ENCODE measurements at regions not wholly inside any gene's neighbourhood (a gene's known extent, or its start where the extent isn't known, plus 50 kb on each side); places are given as distances from the start of the nearest gene placed in this dataset.

DNA sequence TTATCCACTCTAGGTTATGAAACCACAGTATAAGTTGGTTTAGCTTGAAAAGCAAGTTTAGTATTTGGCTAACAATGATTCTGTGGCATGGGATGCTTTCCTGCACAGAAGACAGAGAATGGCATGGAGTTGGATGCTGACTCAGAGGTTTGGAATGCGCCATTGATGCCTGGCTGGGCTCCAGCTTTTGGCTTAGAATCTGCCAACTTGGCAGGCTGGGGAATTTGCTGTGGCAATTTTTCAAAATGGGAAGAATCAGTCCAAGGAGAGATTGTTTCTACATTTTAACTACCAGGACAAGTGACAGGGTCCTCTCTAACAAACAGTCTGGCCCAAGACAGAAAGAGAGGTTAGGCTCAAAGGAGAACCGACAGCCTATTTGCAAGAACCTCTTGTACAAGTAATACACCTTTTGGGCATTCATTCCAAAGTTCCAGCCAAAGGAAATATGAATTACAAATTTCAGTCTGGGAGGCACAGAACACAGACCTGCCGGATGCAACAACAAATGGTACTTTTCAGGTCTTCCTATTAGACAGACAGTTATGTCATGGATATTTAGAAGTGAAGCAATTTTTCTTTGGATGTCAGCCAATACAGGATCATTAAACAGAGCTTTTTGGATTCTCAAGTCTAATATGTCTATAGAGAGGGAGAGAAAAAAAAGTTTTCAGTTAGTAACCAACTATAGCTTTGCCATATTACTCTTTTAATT, 1027.7 kb downstream of the TMEM182 start:
- no peaks in the 10 kb centered on the region for H3K36me3 ChIP-seq
- no peak for DNase-seq (ENCODE audit: extremely low spot score in 2 of 2)
- no peaks in the 10 kb centered on the region for H3K9me3 ChIP-seq
- intact Hi-C loops (cut with DNase I), result no loop called here
- no peak overlapping the region for H3K4me3 ChIP-seq
- no peak overlapping the region for H3K27ac ChIP-seq
- TF ChIP-seq, protein P1, sequence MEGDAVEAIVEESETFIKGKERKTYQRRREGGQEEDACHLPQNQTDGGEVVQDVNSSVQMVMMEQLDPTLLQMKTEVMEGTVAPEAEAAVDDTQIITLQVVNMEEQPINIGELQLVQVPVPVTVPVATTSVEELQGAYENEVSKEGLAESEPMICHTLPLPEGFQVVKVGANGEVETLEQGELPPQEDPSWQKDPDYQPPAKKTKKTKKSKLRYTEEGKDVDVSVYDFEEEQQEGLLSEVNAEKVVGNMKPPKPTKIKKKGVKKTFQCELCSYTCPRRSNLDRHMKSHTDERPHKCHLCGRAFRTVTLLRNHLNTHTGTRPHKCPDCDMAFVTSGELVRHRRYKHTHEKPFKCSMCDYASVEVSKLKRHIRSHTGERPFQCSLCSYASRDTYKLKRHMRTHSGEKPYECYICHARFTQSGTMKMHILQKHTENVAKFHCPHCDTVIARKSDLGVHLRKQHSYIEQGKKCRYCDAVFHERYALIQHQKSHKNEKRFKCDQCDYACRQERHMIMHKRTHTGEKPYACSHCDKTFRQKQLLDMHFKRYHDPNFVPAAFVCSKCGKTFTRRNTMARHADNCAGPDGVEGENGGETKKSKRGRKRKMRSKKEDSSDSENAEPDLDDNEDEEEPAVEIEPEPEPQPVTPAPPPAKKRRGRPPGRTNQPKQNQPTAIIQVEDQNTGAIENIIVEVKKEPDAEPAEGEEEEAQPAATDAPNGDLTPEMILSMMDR (IDR thresholded peaks at IDR 0.05), result no peak
- TF ChIP-seq POLR2AphosphoS5 (IDR thresholded peaks at IDR 0.05; ENCODE audit: insufficient read depth in 1 of 2, low read depth in 1 of 2), result no peak
- TF ChIP-seq POLR2A (IDR thresholded peaks at IDR 0.05), result no peak
- no peaks in the 10 kb centered on the region for H3K4me1 ChIP-seq
- H3K27me3 ChIP-seq, result no peaks in the 10 kb centered on the region

DNA sequence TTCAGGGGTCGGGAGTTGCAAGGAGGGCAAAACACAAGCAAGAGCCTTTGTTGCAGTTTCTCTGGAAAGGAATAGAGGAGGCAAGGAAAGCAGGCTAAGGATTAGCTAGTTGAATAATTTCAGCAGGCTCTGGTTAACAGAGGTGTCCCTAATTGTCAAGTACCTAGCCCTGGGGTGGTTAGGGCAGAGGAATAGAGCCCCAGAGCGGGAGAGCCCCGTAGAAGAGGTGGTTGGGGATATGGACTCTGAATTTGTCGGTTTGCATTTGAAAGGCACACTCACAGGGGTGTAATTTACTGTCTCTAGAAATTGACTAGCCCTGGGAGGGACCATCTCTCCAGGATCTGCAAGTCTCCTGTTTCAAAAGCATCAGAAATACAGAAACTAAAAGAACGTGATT, 1030.2 kb downstream of the TMEM182 start:
- DNase-seq (ENCODE audit: extremely low spot score in 2 of 2), result no peak
- no peak overlapping the region for H3K4me3 ChIP-seq
- H3K27me3 ChIP-seq, result no peaks in the 10 kb centered on the region
- H3K36me3 ChIP-seq, result no peaks in the 10 kb centered on the region
- H3K9me3 ChIP-seq, result no peaks in the 10 kb centered on the region
- intact Hi-C loops (cut with DNase I), result no loop called here
- H3K27ac ChIP-seq, result no peak overlapping the region
- no peak for TF ChIP-seq POLR2AphosphoS5 (IDR thresholded peaks at IDR 0.05; ENCODE audit: insufficient read depth in 1 of 2, low read depth in 1 of 2)
- TF ChIP-seq, protein P1 (IDR thresholded peaks at IDR 0.05), result no peak
- no peak for TF ChIP-seq POLR2A (IDR thresholded peaks at IDR 0.05)
- H3K4me1 ChIP-seq, result no peaks in the 10 kb centered on the region

DNA sequence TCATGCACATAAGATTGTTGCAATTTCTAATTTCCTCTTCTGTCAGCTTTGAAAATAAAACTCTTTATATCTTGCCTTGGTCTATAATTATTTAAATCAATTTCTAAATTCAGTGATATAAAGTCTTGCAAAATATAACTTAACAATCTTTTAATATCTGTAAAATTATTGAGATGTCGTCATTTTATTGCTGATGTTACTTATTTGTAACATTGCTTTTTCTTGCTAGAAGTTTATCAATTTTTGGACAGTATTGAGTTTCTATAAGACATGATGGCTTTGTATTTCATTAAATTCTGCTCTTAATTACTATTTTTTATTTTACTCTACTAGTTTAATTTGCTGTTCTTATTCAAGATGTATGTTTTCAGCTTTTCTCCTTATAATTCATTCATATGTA, 1036.5 kb downstream of the TMEM182 start:
- Histone ChIP-seq H3K4me1 (no peaks in the 10 kb centered on the region), H3K4me3 (no peak overlapping the region), H3K27me3 (no peaks in the 10 kb centered on the region), H3K9me3 (no peaks in the 10 kb centered on the region), H3K36me3 (no peaks in the 10 kb centered on the region), H3K27ac (no peak overlapping the region)
- TF ChIP-seq, protein P1 (IDR thresholded peaks at IDR 0.05), result no peak
- TF ChIP-seq POLR2A (IDR thresholded peaks at IDR 0.05) (no peak), POLR2AphosphoS5 (IDR thresholded peaks at IDR 0.05; ENCODE audit: insufficient read depth in 1 of 2, low read depth in 1 of 2) (no peak)
- intact Hi-C loops (cut with DNase I), result no loop called here
- DNase-seq (ENCODE audit: extremely low spot score in 2 of 2), result no peak

DNA sequence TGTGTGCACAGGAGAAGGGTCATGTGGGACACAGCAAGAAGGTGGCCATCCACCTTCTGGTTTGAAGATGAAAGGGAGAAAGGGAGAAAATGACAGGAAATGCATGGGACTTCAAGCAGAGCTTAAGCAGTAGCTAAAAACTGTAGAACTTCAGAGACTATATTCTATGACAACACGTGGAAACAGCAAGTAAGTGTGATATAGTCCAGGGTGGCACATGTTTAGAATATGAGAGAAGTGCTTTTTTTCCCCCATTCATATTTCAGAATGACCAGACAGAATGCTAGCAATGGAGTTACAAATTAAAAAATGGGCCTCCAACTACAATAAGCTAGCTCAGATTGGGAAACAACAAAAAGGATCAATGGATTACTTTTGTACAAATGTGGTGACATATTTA, 1042.2 kb downstream of the TMEM182 start:
- H3K27ac ChIP-seq, result no peak overlapping the region
- DNase-seq (ENCODE audit: extremely low spot score in 2 of 2), result no peak
- intact Hi-C loops (cut with DNase I), result no loop called here
- no peaks in the 10 kb centered on the region for H3K36me3 ChIP-seq
- H3K27me3 ChIP-seq, result no peaks in the 10 kb centered on the region
- no peak overlapping the region for H3K4me3 ChIP-seq
- H3K9me3 ChIP-seq, result no peaks in the 10 kb centered on the region
- H3K4me1 ChIP-seq, result no peaks in the 10 kb centered on the region
- TF ChIP-seq, protein P1 (IDR thresholded peaks at IDR 0.05), result no peak
- TF ChIP-seq POLR2A (IDR thresholded peaks at IDR 0.05), result no peak

DNA sequence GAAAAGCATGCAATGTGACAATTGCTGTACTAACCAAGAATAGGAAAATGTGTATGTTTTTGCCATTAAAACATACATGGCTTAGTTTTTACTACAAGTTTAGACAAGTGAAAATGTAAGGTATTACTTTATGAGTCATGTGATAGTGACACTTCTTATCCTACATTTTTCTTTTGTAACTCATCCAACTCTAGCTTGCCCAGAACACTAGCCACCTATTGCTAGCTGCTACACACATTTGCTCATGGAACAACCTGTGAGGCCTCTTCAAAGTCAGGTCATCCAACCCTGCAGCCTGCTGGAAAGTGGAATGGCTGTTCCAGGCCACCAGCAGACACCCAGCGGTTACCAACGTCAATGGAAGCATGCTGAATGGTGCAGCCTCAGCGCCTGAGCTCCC, 1043.9 kb downstream of the TMEM182 start:
- no peaks in the 10 kb centered on the region for H3K4me1 ChIP-seq
- intact Hi-C loops (cut with DNase I), result no loop called here
- H3K27ac ChIP-seq, result no peak overlapping the region
- no peak for DNase-seq (ENCODE audit: extremely low spot score in 2 of 2)
- no peaks in the 10 kb centered on the region for H3K27me3 ChIP-seq
- no peak for TF ChIP-seq POLR2AphosphoS5 (IDR thresholded peaks at IDR 0.05; ENCODE audit: insufficient read depth in 1 of 2, low read depth in 1 of 2)
- TF ChIP-seq, protein P1 (IDR thresholded peaks at IDR 0.05), result no peak
- no peak for TF ChIP-seq POLR2A (IDR thresholded peaks at IDR 0.05)
- H3K4me3 ChIP-seq, result no peak overlapping the region
- H3K9me3 ChIP-seq, result no peaks in the 10 kb centered on the region
- no peaks in the 10 kb centered on the region for H3K36me3 ChIP-seq
